CD4-positive, alpha-beta T cell (primary cell): ENCODE measurements at regions not wholly inside any gene's neighbourhood (a gene's known extent, or its start where the extent isn't known, plus 50 kb on each side); places are given as distances from the start of the nearest gene placed in this dataset.

Experiments used
- ATAC-seq: fragments of 200-7000 bp; cut with Tn5 transposase; one replicate; pipeline ENCODE4 v1.10.0; 2022; ENCODE audit warnings: mild to moderate bottlenecking; ENCODE audit not compliant: poor library complexity
- CTCF ChIA-PET: fragments of 350-600 bp; sonication (Branson Sonifier 250); formaldehyde crosslinking; loops from one replicate; lab custom pipeline; 2021; ENCODE audit warnings: antibody characterized with exemption, inconsistent platforms; lab: Charles Lee
- POLR2A ChIA-PET: fragments of 350-600 bp; sonication (Branson Sonifier 250); formaldehyde crosslinking; loops from one replicate; lab custom pipeline; 2021; ENCODE audit warnings: antibody characterized with exemption, inconsistent platforms; lab: Charles Lee
- DNase-seq, 14 experiments: peaks; one replicate each; pipeline ENCODE4 v3.0.0-alpha.2; 2013 to 2020; ENCODE audit warnings: mixed read lengths in 2 of 14
- H3K27ac ChIP-seq, 2 donors: one replicate each; pipeline versions ENCODE4 v1.5.1 to v1.7.0; 2013; ENCODE audit warnings: low read length in 2 of 2, low read depth in 1 of 2, mild to moderate bottlenecking in 1 of 2
- H3K27me3 ChIP-seq, 2 experiments: 1 replicate in 1 of 2; 2 replicates in 1 of 2; pipeline versions ENCODE4 v1.6.1 to v1.7.0; 2013; ENCODE audit warnings: low read length in 2 of 2, control low read depth in 1 of 2, mild to moderate bottlenecking in 1 of 2, moderate library complexity in 1 of 2; ENCODE audit not compliant: insufficient read depth in 2 of 2, control insufficient read depth in 1 of 2
- H3K36me3 ChIP-seq: one replicate; pipeline ENCODE4 v1.6.1; 2013; ENCODE audit warnings: low read length, control low read depth; ENCODE audit not compliant: insufficient read depth
- H3K4me1 ChIP-seq: one replicate; pipeline ENCODE4 v1.6.1; 2013; ENCODE audit warnings: low read length, control low read depth; ENCODE audit not compliant: insufficient read depth
- H3K4me3 ChIP-seq: one replicate; pipeline ENCODE4 v1.5.1; 2013; ENCODE audit warnings: mild to moderate bottlenecking, low read length, moderate library complexity
- H3K9me3 ChIP-seq, 2 experiments: 1 replicate in 1 of 2; 2 replicates in 1 of 2; pipeline versions ENCODE4 v1.6.1 to v1.7.0; 2013; ENCODE audit warnings: low read length in 2 of 2, mild to moderate bottlenecking in 2 of 2, control low read depth in 1 of 2, moderate library complexity in 1 of 2; ENCODE audit not compliant: control insufficient read depth in 1 of 2, insufficient read depth in 1 of 2
- H3K27ac Mint-ChIP-seq: one replicate; pipeline ENCODE4 v1.8.0; 2020; ENCODE audit warnings: mixed read lengths
- H3K27me3 Mint-ChIP-seq: one replicate; pipeline ENCODE4 v1.8.0; 2021; ENCODE audit warnings: mixed read lengths
- H3K36me3 Mint-ChIP-seq: one replicate; pipeline ENCODE4 v1.8.0; 2021; ENCODE audit warnings: low read depth, mixed read lengths
- H3K4me1 Mint-ChIP-seq: one replicate; pipeline ENCODE4 v1.8.0; 2021; ENCODE audit warnings: low read depth, mixed read lengths
- H3K4me3 Mint-ChIP-seq: one replicate; pipeline ENCODE4 v1.8.0; 2020; ENCODE audit warnings: mild to moderate bottlenecking, mixed read lengths
- H3K9me3 Mint-ChIP-seq: one replicate; pipeline ENCODE4 v1.8.0; 2020; ENCODE audit warnings: mixed read lengths
- CTCF ChIP-seq: fragments of 200-600 bp; IDR thresholded peaks from one replicate; pipeline ENCODE4 v1.8.0; 2022; ENCODE audit warnings: antibody characterized with exemption, mild to moderate bottlenecking
- intact Hi-C, 2 experiments: fragments of 100-400 bp; cut with DNase I in 1 of 2; cut with micrococcal nuclease in 1 of 2; formaldehyde crosslinking; loops; one replicate each; pipeline versions ENCODE4 v1.15.1 to v1.9.0; 2023 to 2025; cut with DNase I, micrococcal nuclease

DNA sequence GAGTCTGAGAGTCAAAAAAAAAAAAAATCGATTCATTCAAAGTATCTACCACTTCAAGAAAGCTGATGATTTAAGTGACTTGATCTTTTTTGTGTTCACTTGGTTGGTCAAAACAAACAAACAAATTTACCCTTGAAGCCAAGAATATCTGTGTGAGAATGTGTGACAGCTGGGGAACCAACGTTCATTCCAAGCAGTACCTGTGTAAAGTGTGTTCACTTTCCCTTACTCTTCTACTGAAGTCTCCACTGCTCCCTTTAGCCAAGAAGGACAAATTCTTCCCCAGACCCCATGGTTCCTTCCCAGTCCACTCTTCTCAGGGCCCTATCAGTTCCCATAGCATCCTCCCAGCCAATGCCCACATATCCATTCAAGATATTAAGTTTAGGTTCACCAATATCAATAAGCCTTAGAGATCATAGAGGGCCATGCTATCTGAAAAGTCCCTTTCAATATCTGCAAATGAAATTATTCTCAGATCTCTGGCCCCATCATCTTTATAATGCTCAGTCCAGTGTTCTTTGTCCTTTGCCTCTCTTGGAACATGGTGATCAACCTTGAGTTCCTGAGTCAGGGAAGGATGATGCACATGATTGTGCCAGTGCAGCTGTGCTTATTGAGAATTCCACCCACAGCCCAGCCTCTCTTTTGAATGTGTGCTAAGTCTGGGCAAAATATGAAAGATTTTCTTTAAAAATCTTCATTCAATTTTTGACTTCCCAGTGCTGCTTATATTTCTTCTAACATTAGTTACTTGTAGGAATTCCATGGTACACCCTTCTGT, 82.8 kb upstream of the DTNA start:
- CTCF ChIA-PET = no interaction called here
- intact Hi-C loops = no loop called here

GRCh38 chr18:34631093-34631966, 78.8 kb upstream of the DTNA start:
- Mint-ChIP-seq H3K27me3 (no peaks in the 10 kb centered on the region), H3K4me3 (no peak overlapping the region), H3K4me1 (no peaks in the 10 kb centered on the region), H3K36me3 (no peaks in the 10 kb centered on the region), H3K9me3 (peaks cover 3% of the 10 kb centered on the region), H3K27ac (no peak overlapping the region)
- Histone ChIP-seq H3K36me3 (no peaks in the 10 kb centered on the region), H3K4me3 (no peak overlapping the region), H3K27ac (no peak overlapping the region), H3K27me3 (no peaks in the 10 kb centered on the region), H3K4me1 (no peaks in the 10 kb centered on the region), H3K9me3 (no peaks in the 10 kb centered on the region)
- intact Hi-C loops = loop anchor here in 1 of 2 experiments (10.0 kb wide), 1 partner anchor 47 kb away; no protein-coding TSS in a partner anchor
- ATAC-seq (no peak), DNase-seq (no peak)
- TF ChIP-seq CTCF = no peak
- ChIA-PET POLR2A (no interaction called here), CTCF (no interaction called here)

More for the DNA sequence above, 82.8 kb upstream of the DTNA start:
- no peak for DNase-seq
- no peaks in the 10 kb centered on the region for H3K27me3 Mint-ChIP-seq
- H3K4me1 ChIP-seq = no peaks in the 10 kb centered on the region
- no peaks in the 10 kb centered on the region for H3K36me3 Mint-ChIP-seq
- H3K27me3 ChIP-seq = no peaks in the 10 kb centered on the region
- ATAC-seq = no peak
- no peak for TF ChIP-seq CTCF
- H3K4me3 Mint-ChIP-seq = no peak overlapping the region
- no peak overlapping the region for H3K27ac ChIP-seq
- H3K27ac Mint-ChIP-seq = no peak overlapping the region
- H3K4me3 ChIP-seq = no peak overlapping the region
- H3K9me3 ChIP-seq = peaks cover 0 to 3% of the 10 kb centered on the region in 2 experiments
- H3K4me1 Mint-ChIP-seq = no peaks in the 10 kb centered on the region
- H3K36me3 ChIP-seq = no peaks in the 10 kb centered on the region
- POLR2A ChIA-PET = no interaction called here
- peaks cover 3% of the 10 kb centered on the region for H3K9me3 Mint-ChIP-seq

DNA sequence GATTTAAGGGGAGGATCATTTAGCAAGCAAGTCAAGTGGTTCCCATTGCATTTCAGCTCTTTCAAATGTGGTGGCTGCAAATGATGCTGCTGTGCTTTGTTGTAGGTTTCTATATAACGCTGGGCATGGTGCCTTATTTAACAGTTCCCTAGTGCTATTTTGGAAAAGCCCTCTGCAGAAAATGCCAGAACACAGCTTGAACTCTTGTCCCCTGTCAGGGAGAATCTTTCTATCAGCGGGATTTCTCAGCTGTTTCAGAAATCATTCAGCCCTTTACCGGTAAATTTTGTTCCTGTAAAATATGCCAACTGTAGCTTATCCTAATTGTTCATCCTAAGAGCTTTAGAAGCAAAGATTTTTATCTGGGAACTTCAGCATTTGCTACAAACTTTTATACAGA, 77.8 kb upstream of the DTNA start:
- Histone ChIP-seq H3K27me3 (no peaks in the 10 kb centered on the region), H3K4me1 (no peaks in the 10 kb centered on the region), H3K27ac (no peak overlapping the region), H3K4me3 (no peak overlapping the region), H3K36me3 (no peaks in the 10 kb centered on the region), H3K9me3 (no peaks in the 10 kb centered on the region)
- ATAC-seq = no peak
- intact Hi-C loops = loop anchor here in 1 of 2 experiments (10.0 kb wide), 1 partner anchor 48 kb away; no protein-coding TSS in a partner anchor
- ChIA-PET POLR2A (no interaction called here), CTCF (no interaction called here)
- H3K36me3 Mint-ChIP-seq = no peaks in the 10 kb centered on the region
- no peak for TF ChIP-seq CTCF
- no peak overlapping the region for H3K4me3 Mint-ChIP-seq
- DNase-seq = no peak
- H3K27me3 Mint-ChIP-seq = no peaks in the 10 kb centered on the region
- H3K27ac Mint-ChIP-seq = no peak overlapping the region
- H3K9me3 Mint-ChIP-seq = peaks cover under 1% of the 10 kb centered on the region
- no peaks in the 10 kb centered on the region for H3K4me1 Mint-ChIP-seq
